Trophoblast cell (in vitro differentiated cells and primary cell): ENCODE measurements at regions not wholly inside any gene's neighbourhood (a gene's known extent, or its start where the extent isn't known, plus 50 kb on each side); places are given as distances from the start of the nearest gene placed in this dataset.

Source experiments
- DNase-seq, 2 donors: peaks; one replicate each; pipeline ENCODE4 v3.0.0-alpha.2; 2016
- H2AFZ ChIP-seq: 2 replicates; pipeline ENCODE4 v1.6.1; 2013; ENCODE audit warnings: low read length, moderate library complexity, mild to moderate bottlenecking; ENCODE audit not compliant: insufficient read depth, poor library complexity
- H2AK5ac ChIP-seq: 2 replicates; pipeline ENCODE4 v1.6.1; 2013; ENCODE audit warnings: mild to moderate bottlenecking, low read length
- H2BK120ac ChIP-seq: 2 replicates; pipeline ENCODE4 v1.6.1; 2013; ENCODE audit warnings: low read length, mild to moderate bottlenecking, moderate library complexity; ENCODE audit not compliant: insufficient read depth, poor library complexity
- H2BK12ac ChIP-seq: 2 replicates; pipeline ENCODE4 v1.6.1; 2013; ENCODE audit warnings: mild to moderate bottlenecking, low read length, moderate library complexity
- H2BK5ac ChIP-seq: 2 replicates; pipeline ENCODE4 v1.6.1; 2013; ENCODE audit warnings: low read length, low read depth, moderate library complexity, mild to moderate bottlenecking; ENCODE audit not compliant: poor library complexity
- H3K14ac ChIP-seq: 2 replicates; pipeline ENCODE4 v1.6.1; 2013; ENCODE audit warnings: mild to moderate bottlenecking, low read length
- H3K18ac ChIP-seq: 2 replicates; pipeline ENCODE4 v1.6.1; 2013; ENCODE audit warnings: mild to moderate bottlenecking, low read length
- H3K23ac ChIP-seq: 2 replicates; pipeline ENCODE4 v1.6.1; 2013; ENCODE audit warnings: low read length
- H3K27ac ChIP-seq: 2 replicates; pipeline ENCODE4 v1.5.1; 2013; ENCODE audit warnings: low read depth, mild to moderate bottlenecking, inconsistent platforms, low read length, moderate library complexity
- H3K27me3 ChIP-seq: 2 replicates; pipeline ENCODE4 v1.6.1; 2013; ENCODE audit warnings: inconsistent platforms, mild to moderate bottlenecking, low read length, moderate library complexity; ENCODE audit not compliant: insufficient read depth
- H3K36me3 ChIP-seq, 2 experiments: 1 replicate in 1 of 2; 2 replicates in 1 of 2; pipeline ENCODE4 v1.6.1; 2013; ENCODE audit warnings: low read length in 2 of 2, mild to moderate bottlenecking in 2 of 2, moderate library complexity in 1 of 2; ENCODE audit not compliant: insufficient read depth in 2 of 2, control insufficient read depth in 1 of 2
- H3K4ac ChIP-seq: 2 replicates; pipeline ENCODE4 v1.6.1; 2013; ENCODE audit warnings: low read depth, mild to moderate bottlenecking, low read length, moderate library complexity
- H3K4me1 ChIP-seq, 2 experiments: 1 replicate in 1 of 2; 2 replicates in 1 of 2; pipeline ENCODE4 v1.6.1; 2013; ENCODE audit warnings: low read length in 2 of 2, mild to moderate bottlenecking in 2 of 2, moderate library complexity in 1 of 2; ENCODE audit not compliant: insufficient read depth in 2 of 2, control insufficient read depth in 1 of 2
- H3K4me2 ChIP-seq: 2 replicates; pipeline ENCODE4 v1.6.1; 2013; ENCODE audit warnings: inconsistent platforms, mild to moderate bottlenecking, low read length, moderate library complexity
- H3K4me3 ChIP-seq: 2 replicates; pipeline ENCODE4 v1.5.1; 2013; ENCODE audit warnings: mild to moderate bottlenecking, low read depth, low read length, inconsistent platforms
- H3K79me1 ChIP-seq: one replicate; pipeline ENCODE4 v1.6.1; 2013; ENCODE audit warnings: low read length
- H3K79me2 ChIP-seq: 2 replicates; pipeline ENCODE4 v1.6.1; 2013; ENCODE audit warnings: low read length, mild to moderate bottlenecking; ENCODE audit not compliant: control insufficient read depth, insufficient read depth, poor library complexity
- H3K9ac ChIP-seq: 2 replicates; pipeline ENCODE4 v1.6.1; 2013; ENCODE audit warnings: mild to moderate bottlenecking, low read length
- H3K9me3 ChIP-seq: 2 replicates; pipeline ENCODE4 v1.6.1; 2013; ENCODE audit warnings: low read depth, mild to moderate bottlenecking, control low read depth, inconsistent platforms, low read length; ENCODE audit not compliant: insufficient read depth
- H4K12ac ChIP-seq: 2 replicates; pipeline ENCODE4 v1.6.1; 2013; ENCODE audit warnings: low read depth, mild to moderate bottlenecking, low read length, moderate library complexity
- H4K8ac ChIP-seq: 2 replicates; pipeline ENCODE4 v1.6.1; 2013; ENCODE audit warnings: low read depth, mild to moderate bottlenecking, low read length, moderate library complexity
- H4K91ac ChIP-seq: one replicate; pipeline ENCODE4 v1.6.1; 2013; ENCODE audit warnings: low read depth, mild to moderate bottlenecking, low read length, moderate library complexity
- WGBS: extraction: QIAGEN DNeasy Blood & Tissue Kit; methylation state at CpG from one replicate; pipeline ENCODE4 v1.1.7; 2013; ENCODE audit warnings: missing lambda C conversion rate; ENCODE audit not compliant: insufficient read length, insufficient coverage; ENCODE audit errors: extremely low coverage; 5-methylcytosine and 5-hydroxymethylcytosine counted together

DNA sequence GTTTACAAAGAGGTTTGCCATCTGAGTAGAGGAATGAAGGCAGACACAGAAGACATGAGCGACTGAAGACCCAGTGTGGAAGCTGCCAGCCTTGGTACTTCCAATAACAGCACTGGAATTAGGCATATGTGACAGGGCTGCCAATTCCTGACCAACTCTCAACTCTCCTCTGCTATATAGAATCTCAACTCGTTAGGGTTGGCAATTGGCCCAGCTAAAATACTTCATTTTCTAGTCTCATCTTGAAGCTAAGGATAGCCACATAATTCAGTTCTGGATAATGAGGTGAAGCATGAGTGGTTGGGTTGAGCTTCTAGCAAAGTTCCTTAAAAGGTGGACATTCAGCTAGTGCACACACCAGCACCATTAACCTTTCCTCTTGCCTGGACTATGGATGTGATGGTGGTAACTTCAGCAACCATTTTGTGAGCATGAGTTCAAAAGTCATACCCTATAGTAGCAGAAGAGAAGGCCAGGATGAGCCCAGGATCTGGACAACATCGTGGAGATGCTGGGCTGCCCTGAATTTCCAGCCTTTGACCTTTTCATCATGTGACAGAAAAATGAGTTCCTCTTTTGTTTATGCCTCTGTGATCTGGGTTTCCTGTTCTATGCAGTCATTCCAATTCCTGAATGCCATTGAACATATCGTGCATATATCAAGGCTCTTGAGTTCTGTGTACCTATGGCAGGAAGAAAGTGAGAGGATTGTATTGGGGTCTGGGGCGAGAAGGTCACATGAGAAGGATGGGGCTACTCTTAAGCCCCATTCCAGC is 68.1 kb upstream of the HAAO start:
- H3K79me1 ChIP-seq, result no peaks in the 10 kb centered on the region
- no CpG with 5 or more reads among the region's 5 CpGs for WGBS
- H3K27ac ChIP-seq, result no peak overlapping the region

DNA sequence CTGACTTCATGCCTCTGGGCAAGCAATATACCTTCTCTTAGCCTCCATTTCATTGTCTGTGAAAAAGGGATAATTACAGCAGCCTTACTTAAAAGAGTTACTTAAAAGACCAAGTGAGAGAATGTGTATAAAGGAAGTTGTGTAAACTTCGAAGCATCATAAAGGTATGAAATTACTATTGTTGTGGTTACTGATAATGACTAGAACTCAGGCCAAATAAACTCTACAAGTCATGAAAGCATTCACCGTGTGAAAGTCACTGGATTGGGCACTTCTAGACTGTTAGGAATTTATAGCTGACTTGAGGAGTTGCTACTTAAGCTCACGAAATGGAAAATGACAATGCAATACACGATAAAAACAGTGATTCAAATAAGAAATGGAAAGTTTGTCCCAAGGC is 67.4 kb upstream of the HAAO start:
- Histone ChIP-seq H2BK5ac (no peak overlapping the region), H3K14ac (no peak overlapping the region), H2BK12ac (no peak overlapping the region), H3K79me1 (no peaks in the 10 kb centered on the region), H3K18ac (no peak overlapping the region), H3K36me3 (no peaks in the 10 kb centered on the region), H3K9me3 (peaks cover 1% of the 10 kb centered on the region), H3K4me1 (peaks cover 6 to 12% of the 10 kb centered on the region in 2 experiments), H4K8ac (no peak overlapping the region), H2BK120ac (no peak overlapping the region), H3K4me2 (no peak overlapping the region), H2AK5ac (no peak overlapping the region), H3K79me2 (no peaks in the 10 kb centered on the region), H3K27me3 (no peaks in the 10 kb centered on the region), H3K9ac (no peak overlapping the region), H3K23ac (no peak overlapping the region), H2AFZ (no peak overlapping the region), H4K91ac (no peak overlapping the region), H3K4ac (no peak overlapping the region), H3K27ac (no peak overlapping the region), H3K4me3 (no peak overlapping the region), H4K12ac (no peak overlapping the region)
- WGBS, result no CpG with 5 or more reads among the region's 4 CpGs
- DNase-seq, result peak in 1 of 2 donors; percentile 9

More for the DNA sequence above, 68.1 kb upstream of the HAAO start:
- no peak overlapping the region for H3K23ac ChIP-seq
- H2AFZ ChIP-seq, result no peak overlapping the region
- H3K4me3 ChIP-seq, result no peak overlapping the region
- H3K14ac ChIP-seq, result no peak overlapping the region
- no peak overlapping the region for H3K4ac ChIP-seq
- peaks cover 1% of the 10 kb centered on the region for H3K9me3 ChIP-seq
- no peak overlapping the region for H3K9ac ChIP-seq
- no peak overlapping the region for H4K8ac ChIP-seq
- no peak overlapping the region for H2BK120ac ChIP-seq
- H2BK5ac ChIP-seq, result no peak overlapping the region
- H3K4me2 ChIP-seq, result no peak overlapping the region
- H3K27me3 ChIP-seq, result no peaks in the 10 kb centered on the region
- no peak overlapping the region for H2BK12ac ChIP-seq
- H2AK5ac ChIP-seq, result no peak overlapping the region
- H3K36me3 ChIP-seq, result no peaks in the 10 kb centered on the region
- H3K4me1 ChIP-seq, result peaks cover 6 to 12% of the 10 kb centered on the region in 2 experiments
- H3K18ac ChIP-seq, result no peak overlapping the region
- no peak overlapping the region for H4K12ac ChIP-seq
- no peaks in the 10 kb centered on the region for H3K79me2 ChIP-seq
- no peak for DNase-seq
- H4K91ac ChIP-seq, result no peak overlapping the region

DNA sequence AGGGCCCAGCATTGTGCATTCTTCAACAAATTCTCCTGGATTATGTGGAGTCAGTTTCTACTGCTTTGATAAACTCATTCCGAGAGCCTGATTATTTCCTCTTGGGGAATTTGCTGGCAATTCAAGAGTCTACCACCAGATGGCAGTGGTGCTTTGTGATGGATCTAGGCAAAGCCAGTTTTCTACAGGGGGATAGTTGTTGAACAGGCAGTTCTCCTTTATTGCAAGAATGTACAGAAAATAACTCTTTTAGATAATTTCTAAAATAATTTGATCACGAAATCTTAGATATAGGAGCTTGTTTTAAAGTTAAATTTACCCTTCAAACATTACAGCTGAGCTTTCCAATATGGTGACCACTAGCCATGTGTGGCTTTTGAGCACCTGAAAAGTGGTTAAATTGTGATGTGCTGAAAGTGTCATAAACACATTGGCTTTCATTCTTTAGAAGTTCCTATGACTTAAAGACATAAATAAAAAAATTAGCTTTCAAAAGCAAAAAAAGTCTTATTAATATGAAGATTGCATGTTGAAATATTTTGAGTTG is 66.7 kb upstream of the HAAO start:
- no peaks in the 10 kb centered on the region for H3K36me3 ChIP-seq
- no peak overlapping the region for H3K4me2 ChIP-seq
- no peak overlapping the region for H2BK120ac ChIP-seq
- peaks cover 8 to 16% of the 10 kb centered on the region in 2 experiments for H3K4me1 ChIP-seq
- H3K9ac ChIP-seq, result no peak overlapping the region
- peak; percentile 44 to 90 for DNase-seq
- no peak overlapping the region for H3K4me3 ChIP-seq
- no peak overlapping the region for H2AFZ ChIP-seq
- H2BK5ac ChIP-seq, result no peak overlapping the region
- no peak overlapping the region for H4K8ac ChIP-seq
- H3K18ac ChIP-seq, result no peak overlapping the region
- H3K27ac ChIP-seq, result no peak overlapping the region
- no peak overlapping the region for H4K12ac ChIP-seq
- no peaks in the 10 kb centered on the region for H3K79me2 ChIP-seq
- no CpG with 5 or more reads among the region's 2 CpGs for WGBS
- H2BK12ac ChIP-seq, result no peak overlapping the region
- no peak overlapping the region for H3K23ac ChIP-seq
- peaks cover 1% of the 10 kb centered on the region for H3K9me3 ChIP-seq
- no peak overlapping the region for H3K4ac ChIP-seq
- H3K27me3 ChIP-seq, result no peaks in the 10 kb centered on the region
- no peak overlapping the region for H3K14ac ChIP-seq
- no peak overlapping the region for H2AK5ac ChIP-seq
- no peaks in the 10 kb centered on the region for H3K79me1 ChIP-seq
- H4K91ac ChIP-seq, result no peak overlapping the region

DNA sequence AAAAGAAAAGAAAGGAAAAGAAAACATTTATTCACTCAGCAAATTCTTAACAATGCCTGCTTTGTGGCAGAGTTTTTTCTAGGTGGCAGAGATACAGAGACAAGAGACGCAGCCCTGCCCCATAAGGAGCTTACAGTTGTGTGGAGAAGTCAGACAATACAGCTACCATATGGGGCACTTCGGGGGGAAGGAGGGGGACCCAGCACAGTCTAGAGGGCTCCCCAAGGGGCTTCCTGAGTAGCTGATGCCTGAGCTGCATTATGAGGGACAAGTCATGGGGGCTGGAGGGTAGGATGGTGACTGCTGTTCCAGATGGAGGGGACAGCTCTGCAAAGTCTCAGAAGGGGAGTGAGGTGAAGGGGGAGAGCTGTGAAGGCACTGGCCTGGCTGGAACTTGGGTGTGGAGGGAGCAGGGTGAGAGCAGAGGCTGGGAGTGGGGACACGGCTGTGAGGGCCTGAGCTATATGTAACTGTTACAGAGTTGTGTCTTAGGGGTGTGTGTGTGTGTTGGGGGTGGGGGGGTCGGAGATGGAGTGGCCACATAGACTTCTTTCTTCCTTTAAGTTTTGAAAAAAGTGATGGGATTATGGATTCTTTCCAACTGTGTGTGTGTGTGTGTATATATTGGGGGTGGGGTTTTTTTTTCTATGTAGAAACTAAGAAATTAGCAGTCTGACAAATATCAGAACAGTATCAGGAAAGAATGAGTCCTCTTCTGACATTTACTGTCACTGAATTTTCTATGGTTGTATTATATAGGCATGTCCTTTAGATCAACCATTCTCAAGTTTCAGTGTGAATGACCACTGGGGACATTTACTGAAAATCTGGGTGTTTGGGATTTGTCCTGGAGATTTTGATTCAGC is 66.0 kb upstream of the HAAO start:
- Histone ChIP-seq H3K4me2 (no peak overlapping the region), H2BK120ac (no peak overlapping the region), H4K8ac (no peak overlapping the region), H3K27me3 (no peaks in the 10 kb centered on the region), H2BK12ac (peak overlapping the region; percentile 44), H2AK5ac (peak overlapping the region; percentile 38), H3K9ac (no peak overlapping the region), H3K4ac (no peak overlapping the region), H4K91ac (peak overlapping the region; percentile 20), H2BK5ac (no peak overlapping the region), H2AFZ (no peak overlapping the region), H4K12ac (no peak overlapping the region), H3K36me3 (no peaks in the 10 kb centered on the region), H3K27ac (no peak overlapping the region), H3K4me3 (no peak overlapping the region), H3K14ac (no peak overlapping the region), H3K79me1 (no peaks in the 10 kb centered on the region), H3K4me1 (peaks cover 10 to 21% of the 10 kb centered on the region in 2 experiments), H3K23ac (no peak overlapping the region), H3K18ac (no peak overlapping the region), H3K9me3 (peaks cover 1% of the 10 kb centered on the region), H3K79me2 (no peaks in the 10 kb centered on the region)
- DNase-seq, result no peak
- no CpG with 5 or more reads among the region's 4 CpGs for WGBS
